Pancreas (tissue), 10 donors: ENCODE measurements at regions not wholly inside any gene's neighbourhood (a gene's known extent, or its start where the extent isn't known, plus 50 kb on each side); places are given as distances from the start of the nearest gene placed in this dataset.
A peak's percentile ranks its signal among the peaks of the same experiment; 100 is the strongest.

ENCODE experiments used
- ATAC-seq, 4 donors: fragments of 200-7000 bp; cut with Tn5 transposase; one replicate each; pipeline versions ENCODE4 v1.8.0 to v1.9.1; 2020; ENCODE audit warnings: mild to moderate bottlenecking in 4 of 4, moderate library complexity in 4 of 4
- DNase-seq, 6 donors: peaks; one replicate each; pipeline ENCODE4 v3.0.0-alpha.2; 2020
- FAIRE-seq: peaks from 2 replicates; lab custom pipeline; 2012; peaks lifted over from hg19 to GRCh38; lab: Jason Lieb, UNC
- H3K27ac ChIP-seq, 4 donors: fragments of 200-600 bp; sonication (generic); 1 replicate in 3 of 4; 2 replicates in 1 of 4; pipeline versions ENCODE4 v1.5.0 to v1.8.0; 2020
- H3K27me3 ChIP-seq, 4 donors: fragments of 200-600 bp; one replicate each; pipeline ENCODE4 v1.8.0; 2021
- H3K36me3 ChIP-seq, 3 donors: fragments of 200-600 bp; sonication (generic) in 1 of 3; one replicate each; pipeline versions ENCODE4 v1.5.0 to v1.8.0; 2020 to 2021
- H3K4me1 ChIP-seq, 3 donors: fragments of 200-600 bp; one replicate each; pipeline ENCODE4 v1.8.0; 2021
- H3K4me3 ChIP-seq, 4 donors: fragments of 200-600 bp; sonication (generic) in 2 of 4; one replicate each; pipeline versions ENCODE4 v1.5.0 to v1.8.0; 2020 to 2021
- H3K9me3 ChIP-seq, 4 donors: fragments of 200-600 bp; one replicate each; pipeline ENCODE4 v1.8.0; 2021
- CTCF ChIP-seq, 4 donors: fragments of 200-600 bp; sonication (generic) in 3 of 4; IDR thresholded peaks; one replicate each; pipeline versions ENCODE4 v1.5.0 to v1.8.0; 2021; ENCODE audit warnings: antibody characterized with exemption in 4 of 4
- WGBS, 2 donors: extraction: QIAGEN DNeasy Blood & Tissue Kit; methylation state at CpG; one replicate each; pipeline ENCODE4 v1.1.7; 2013; 5-methylcytosine and 5-hydroxymethylcytosine counted together
- intact Hi-C, 3 donors: fragments of 100-400 bp; cut with DNase I; formaldehyde crosslinking; loops; one replicate each; pipeline versions ENCODE4 v1.11.1 to v1.14.2; 2022
- donor health status: healthy with polysubstance abuse.
- donor health status: DM: no; HTN: no; CAD: no; lungs with moderate emphysema.
- donor health status: DM: no; HTN: no; CAD: no.
- donor health status: control.
- donor health status: control.
- donor health status: Bipolar disorder and iron deficiency.
- donor health status: DM: yes; HTN: yes; CAD: no.
- donor health status: DM: no; HTN: no; CAD: no.
- donor health status: DM: no; HTN: no; CAD: no.
- donor health status: DM: yes; HTN: yes; CAD: no.

DNA sequence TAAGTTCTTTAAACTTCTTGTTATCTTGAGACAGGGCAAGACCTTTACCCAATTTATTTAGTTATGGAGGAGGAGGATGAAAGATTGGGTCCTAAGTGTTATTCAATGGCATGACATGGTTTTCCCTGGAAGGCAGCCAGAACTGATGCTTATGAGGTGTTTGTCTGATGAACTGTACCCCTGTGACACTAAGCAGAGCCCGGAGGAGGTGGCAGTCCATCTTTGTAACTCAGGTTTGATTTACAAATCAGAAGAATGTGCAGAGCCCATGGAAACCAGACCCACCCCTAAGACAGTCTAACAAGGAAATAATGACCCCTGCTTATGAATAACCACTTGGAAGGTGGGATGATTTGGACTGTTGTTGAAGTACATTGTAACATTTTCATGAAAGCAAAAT lies 878.6 kb upstream of the NR2F2 start:
- no peak for DNase-seq
- H3K36me3 ChIP-seq = no peaks in the 10 kb centered on the region
- FAIRE-seq = no peak
- H3K4me3 ChIP-seq = no peak overlapping the region
- peaks cover 0 to 5% (median 0%) of the 10 kb centered on the region in 4 donors for H3K27me3 ChIP-seq
- H3K27ac ChIP-seq = no peak overlapping the region
- H3K4me1 ChIP-seq = no peaks in the 10 kb centered on the region
- WGBS, 2 donors = 59 to 72% methylated on average over 1 of the region's 1 CpG
- intact Hi-C loops = no loop called here
- no peak for TF ChIP-seq CTCF (IDR thresholded peaks at IDR 0.05)
- no peaks in the 10 kb centered on the region for H3K9me3 ChIP-seq
- ATAC-seq = no peak

- Histone ChIP-seq H3K36me3 (no peaks in the 10 kb centered on the region), H3K27me3 (no peaks in the 10 kb centered on the region), H3K9me3 (no peaks in the 10 kb centered on the region), H3K4me3 (no peak overlapping the region), H3K27ac (no peak overlapping the region), H3K4me1 (no peaks in the 10 kb centered on the region)
- intact Hi-C loops = no loop called here
- no peak for DNase-seq
- no peak for FAIRE-seq
- no peak for ATAC-seq
- no peak for TF ChIP-seq CTCF (IDR thresholded peaks at IDR 0.05)
- 19 to 23% methylated on average over 10 of the region's 10 CpGs for WGBS, 2 donors
These were observed 875.9 kb upstream of the NR2F2 start for GRCh38 chr15:95454403-95455262.

DNA sequence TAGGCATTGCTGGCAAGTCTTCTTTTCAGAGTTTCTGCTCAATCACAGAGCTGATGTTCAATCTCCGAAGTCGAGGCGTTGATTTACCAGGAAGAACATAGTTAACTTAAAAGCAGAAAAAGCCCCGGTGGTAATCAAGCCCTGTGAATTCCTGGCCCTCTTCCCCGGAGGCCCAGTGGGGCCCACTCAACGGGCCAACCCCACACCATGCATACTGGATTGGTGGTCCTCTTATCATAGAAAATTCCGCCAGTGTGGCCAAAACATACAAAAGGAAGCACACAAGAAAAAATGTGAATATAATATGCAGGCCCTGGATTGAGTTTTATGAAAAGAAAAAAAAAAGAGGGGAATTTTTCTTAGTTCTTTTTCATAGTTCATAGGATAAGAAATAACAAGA lies 873.0 kb upstream of the NR2F2 start:
- no peaks in the 10 kb centered on the region for H3K9me3 ChIP-seq
- H3K4me1 ChIP-seq = no peaks in the 10 kb centered on the region
- no peak for ATAC-seq
- no peaks in the 10 kb centered on the region for H3K27me3 ChIP-seq
- H3K4me3 ChIP-seq = no peak overlapping the region
- no peak for TF ChIP-seq CTCF (IDR thresholded peaks at IDR 0.05)
- FAIRE-seq = no peak
- no peak for DNase-seq
- no peak overlapping the region for H3K27ac ChIP-seq
- intact Hi-C loops = no loop called here
- WGBS, 2 donors = 70 to 73% methylated on average over 7 of the region's 7 CpGs
- no peaks in the 10 kb centered on the region for H3K36me3 ChIP-seq

GRCh38 chr15:95458721-95459120 lies 871.8 kb upstream of the NR2F2 start:
- Histone ChIP-seq H3K36me3 (no peaks in the 10 kb centered on the region), H3K9me3 (no peaks in the 10 kb centered on the region), H3K4me1 (no peaks in the 10 kb centered on the region), H3K27ac (no peak overlapping the region), H3K4me3 (no peak overlapping the region), H3K27me3 (no peaks in the 10 kb centered on the region)
- ATAC-seq (peak in 1 of 4 donors; percentile 48), FAIRE-seq (no peak), DNase-seq (no peak)
- WGBS, 2 donors = 43 to 46% methylated on average over 2 of the region's 2 CpGs
- no peak for TF ChIP-seq CTCF (IDR thresholded peaks at IDR 0.05)
- intact Hi-C loops = no loop called here

DNA sequence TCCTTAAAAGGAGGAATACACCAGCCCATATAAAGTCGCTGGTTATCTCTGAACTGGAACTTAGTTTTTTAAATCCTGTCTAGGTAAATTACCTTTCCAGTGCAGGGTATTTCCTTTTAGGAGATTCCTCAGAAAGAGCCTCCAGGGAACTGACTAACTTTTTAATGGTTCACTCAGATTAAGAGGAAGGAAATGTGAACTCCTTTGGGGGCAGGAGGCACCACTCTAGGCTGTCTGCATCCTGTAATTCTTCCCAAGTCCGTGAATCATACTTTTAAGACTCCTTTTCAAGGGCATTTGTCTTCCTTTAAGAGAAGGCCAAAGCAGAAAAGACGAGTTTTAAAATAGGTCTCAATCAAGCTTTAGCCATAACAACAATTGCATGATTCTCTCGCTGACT lies 871.2 kb upstream of the NR2F2 start:
- intact Hi-C loops = no loop called here
- no peak for ATAC-seq
- FAIRE-seq = no peak
- TF ChIP-seq CTCF (IDR thresholded peaks at IDR 0.05) = no peak
- DNase-seq = no peak
- Histone ChIP-seq H3K4me1 (no peaks in the 10 kb centered on the region), H3K27me3 (no peaks in the 10 kb centered on the region), H3K36me3 (no peaks in the 10 kb centered on the region), H3K9me3 (no peaks in the 10 kb centered on the region), H3K27ac (no peak overlapping the region), H3K4me3 (no peak overlapping the region)
- WGBS, 2 donors = 51 to 61% methylated on average over 4 of the region's 4 CpGs
